ENCODE measurements at regions not wholly inside any gene's neighbourhood (a gene's known extent, or its start where the extent isn't known, plus 50 kb on each side); places are given as distances from the start of the nearest gene placed in this dataset.

- no peak for TF ChIP-seq CTCF (IDR thresholded peaks at IDR 0.05)
- TF ChIP-seq POLR2A (IDR thresholded peaks at IDR 0.05), result no peak
These were observed 439.2 kb upstream of the SOX9 start for GRCh38 chr17:71681427-71682173.
